ENCODE measurements at regions not wholly inside any gene's neighbourhood (a gene's known extent, or its start where the extent isn't known, plus 50 kb on each side); places are given as distances from the start of the nearest gene placed in this dataset.

- TF ChIP-seq CTCF (IDR thresholded peaks at IDR 0.05) (no peak), POLR2A (IDR thresholded peaks at IDR 0.05) (no peak)
Observed at GRCh38 chr6:91465393-91465792, 878.5 kb upstream of the MAP3K7 start.

All from thyroid gland (tissue), 4 donors.